Iris pigment epithelial cell (primary cell): ENCODE measurements at regions not wholly inside any gene's neighbourhood (a gene's known extent, or its start where the extent isn't known, plus 50 kb on each side); places are given as distances from the start of the nearest gene placed in this dataset.
"Not testable (repeated sequence)": the region's sequence is repeated elsewhere in the genome, so short reads cannot be mapped to it uniquely, and the experiment has no call there.

Experiments
- DNase-seq: peaks from one replicate; pipeline ENCODE4 v3.0.0-alpha.2; 2011; ENCODE audit warnings: low read depth

DNA sequence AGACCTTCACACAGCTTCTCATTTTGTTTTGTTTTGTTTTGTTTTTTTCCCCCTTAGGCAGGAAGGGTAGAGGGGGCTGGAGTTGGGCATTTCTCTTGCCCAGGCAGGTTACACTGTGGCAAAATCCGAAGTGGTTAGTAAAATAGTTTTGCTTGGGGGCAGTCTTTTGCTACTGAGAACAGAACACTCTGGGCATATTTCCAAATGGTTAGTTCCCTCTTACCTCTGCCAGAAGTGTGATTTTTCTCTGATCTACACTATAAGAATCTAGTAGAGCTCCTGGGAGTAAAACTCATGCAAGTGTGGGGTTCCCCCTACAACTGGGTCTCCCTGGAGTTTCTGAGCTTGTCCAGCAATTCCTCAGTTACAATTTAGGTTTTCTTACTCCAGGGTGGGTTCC, 61.7 kb downstream of the NPS start:
- DNase-seq = no peak

DNA sequence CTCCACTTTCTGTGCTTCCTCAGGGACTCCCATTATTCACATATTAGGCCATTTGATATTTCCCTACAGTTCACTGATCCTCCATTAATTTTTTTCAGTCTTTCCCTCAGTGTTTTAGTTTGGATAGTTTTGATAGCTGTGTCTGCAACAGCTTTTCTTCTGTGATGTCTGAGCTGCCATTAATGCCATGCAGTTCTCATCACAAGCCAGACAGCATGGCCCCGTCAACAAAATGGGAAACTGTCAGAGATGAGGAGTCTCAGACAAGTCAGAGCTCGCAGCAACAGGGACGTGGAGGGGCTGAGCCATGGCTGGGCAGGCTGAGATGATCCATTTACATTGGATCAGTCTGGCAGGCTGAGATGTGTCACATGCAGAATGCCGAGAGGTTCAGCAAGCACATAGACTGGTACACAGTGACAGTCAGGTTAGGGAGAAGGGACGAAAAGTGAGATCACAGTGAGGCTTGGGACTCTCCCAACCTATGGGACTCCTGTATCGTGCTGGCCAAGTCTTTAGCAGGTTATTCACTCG, 65.4 kb downstream of the NPS start:
- DNase-seq = no peak

DNA sequence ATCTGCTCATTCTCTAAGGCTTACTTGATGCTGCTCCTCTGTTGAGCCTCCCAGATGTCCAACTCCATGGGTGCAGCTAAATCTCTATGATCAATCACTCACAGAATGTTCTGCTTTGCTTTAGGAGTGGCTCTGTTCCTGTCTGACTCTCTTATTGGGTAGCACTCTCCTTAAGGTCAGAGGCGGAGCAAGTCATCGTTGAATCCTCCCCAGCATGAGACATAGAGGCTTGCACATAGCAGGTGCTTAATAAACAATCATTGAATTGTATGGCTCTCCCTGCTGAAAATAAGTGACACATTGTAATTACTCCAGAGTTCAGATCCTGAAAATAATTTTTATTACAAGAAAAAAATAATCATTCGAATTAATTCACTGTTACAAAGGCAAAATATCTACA, 69.7 kb downstream of the NPS start:
- no peak for DNase-seq

DNA sequence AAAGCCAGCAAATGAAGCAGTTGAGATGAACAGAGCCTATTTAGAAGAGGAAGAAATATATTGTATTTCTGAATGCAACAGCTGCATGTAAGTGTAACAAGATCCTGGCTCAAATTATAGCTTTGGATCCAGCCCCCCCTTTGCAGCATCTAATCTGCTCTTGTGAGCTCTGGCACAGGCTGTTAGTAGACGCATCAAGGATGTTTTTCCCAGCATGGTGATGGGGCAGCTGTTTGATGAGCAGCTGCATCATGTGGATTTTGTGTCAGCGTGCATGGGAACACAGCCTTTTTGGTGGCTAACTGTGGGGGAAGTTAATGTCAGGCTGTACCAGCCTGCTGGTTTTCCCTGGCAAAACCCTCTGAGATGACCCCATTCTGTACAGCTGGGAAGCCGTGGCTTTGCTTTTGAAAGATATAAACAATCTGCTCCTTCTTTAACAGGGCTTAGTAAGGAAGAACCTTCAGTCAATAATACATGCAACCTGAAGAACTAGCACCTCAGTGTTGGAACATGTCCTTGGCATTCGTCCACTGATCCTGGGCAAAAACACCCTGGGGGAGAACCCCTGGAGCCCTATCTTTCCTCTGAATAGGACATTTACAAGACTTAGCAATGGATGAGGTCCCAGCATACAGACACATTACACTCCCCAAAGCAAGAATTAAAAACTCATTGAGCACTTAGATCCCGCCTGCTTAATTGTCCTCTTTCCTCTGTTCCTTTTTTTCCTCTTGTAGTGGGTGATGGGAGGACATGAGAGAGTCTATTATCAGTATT, 70.6 kb downstream of the NPS start:
- no peak for DNase-seq

DNA sequence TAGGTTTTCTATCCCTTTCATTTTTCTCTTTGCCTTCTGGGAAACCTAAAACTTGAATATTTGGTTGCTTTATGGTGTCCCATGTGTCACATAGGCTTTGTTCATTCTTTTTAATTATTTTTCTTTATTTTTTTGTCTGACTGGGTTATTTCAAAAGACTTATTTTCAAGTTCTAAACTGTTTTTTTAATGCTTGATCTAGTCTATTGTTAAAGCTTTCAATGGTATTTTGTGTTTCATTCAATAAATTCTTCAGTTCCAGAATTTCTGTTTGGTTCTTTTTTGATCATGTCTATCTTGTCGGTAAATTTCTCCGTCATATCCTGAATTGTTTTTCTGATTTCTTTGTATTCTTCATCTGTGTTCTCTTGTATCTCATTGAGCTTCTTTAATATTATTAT, 86.8 kb downstream of the NPS start:
- no peak for DNase-seq

DNA sequence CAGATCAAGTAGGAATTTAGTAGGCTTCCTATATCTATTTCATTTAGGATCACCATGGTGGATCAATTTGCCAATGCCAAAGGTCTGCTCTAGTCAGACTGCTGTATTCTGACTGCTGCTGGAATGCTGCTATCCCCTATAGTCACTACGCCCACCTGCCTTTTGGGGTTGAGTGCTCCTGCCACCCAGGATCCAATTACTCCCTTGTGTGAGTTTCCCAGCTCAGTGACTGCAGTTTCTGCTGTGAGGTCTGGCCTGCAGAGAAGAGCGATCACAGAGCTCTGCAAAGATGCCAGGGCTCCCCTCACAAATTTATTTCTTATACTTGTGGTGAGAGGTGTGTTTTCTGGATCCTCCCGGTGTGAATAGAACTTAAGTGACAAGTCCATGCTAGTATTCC, 88.1 kb upstream of the FOXI2 start:
- DNase-seq = no peak

DNA sequence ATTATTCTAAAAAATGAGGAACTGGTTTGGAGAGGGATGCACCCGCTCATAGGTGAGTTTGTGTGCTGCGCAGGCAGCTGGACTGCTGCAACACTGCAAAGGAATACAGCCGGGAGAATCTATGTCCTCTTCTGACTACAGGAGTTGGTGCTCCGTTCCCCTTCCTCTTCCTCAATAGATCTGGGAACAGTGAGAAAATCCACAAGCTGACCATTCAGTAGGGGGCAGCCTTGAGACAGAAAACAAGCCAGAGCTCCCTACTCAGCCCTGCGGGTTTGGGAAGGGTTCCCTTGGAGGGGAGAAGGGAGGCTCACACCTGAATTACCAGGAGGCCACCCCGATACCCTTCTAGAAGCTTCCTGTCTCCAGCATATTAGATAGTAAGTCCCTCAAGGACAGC, 87.3 kb upstream of the FOXI2 start:
- DNase-seq = peak; percentile 6

DNA sequence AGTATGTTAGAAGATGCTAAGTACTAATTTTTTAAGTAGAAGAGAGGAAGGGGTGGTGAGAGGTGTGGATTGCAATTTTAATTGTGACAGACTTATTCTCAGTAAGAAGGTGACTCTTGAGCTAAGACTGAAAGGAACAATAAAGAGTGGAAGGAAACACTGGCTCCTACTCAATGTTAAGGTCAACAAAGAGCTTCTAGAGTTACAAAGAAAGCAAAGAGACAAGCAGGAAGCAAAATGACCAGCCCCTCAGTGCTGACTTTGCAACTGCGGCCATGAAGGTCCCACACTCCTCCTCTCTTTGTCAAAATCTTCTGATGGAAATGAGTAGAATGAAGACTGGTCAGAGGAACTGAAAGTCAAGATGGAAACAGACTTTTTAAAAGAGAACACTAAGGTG, 79.9 kb upstream of the FOXI2 start:
- DNase-seq = no peak

DNA sequence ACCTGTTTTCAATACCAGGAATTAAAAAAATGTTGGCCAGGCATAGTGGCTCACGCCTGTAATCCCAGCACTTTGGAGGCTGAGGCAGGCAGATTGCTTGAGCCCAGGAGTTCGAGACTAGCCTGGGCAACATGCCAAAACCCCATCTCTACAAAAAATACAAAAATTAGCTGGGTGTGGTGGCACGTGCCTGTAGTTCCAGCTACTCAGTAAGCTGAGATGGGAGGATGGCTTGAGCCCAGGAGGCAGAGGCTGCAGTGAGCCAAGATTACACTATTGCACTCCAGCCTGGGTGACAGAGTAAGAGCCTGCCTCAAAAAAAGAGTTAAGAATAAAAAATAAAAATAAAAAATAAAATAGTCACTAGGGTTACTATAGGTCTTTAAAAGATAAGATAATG, 60.6 kb upstream of the FOXI2 start:
- not testable (repeated sequence) for DNase-seq

DNA sequence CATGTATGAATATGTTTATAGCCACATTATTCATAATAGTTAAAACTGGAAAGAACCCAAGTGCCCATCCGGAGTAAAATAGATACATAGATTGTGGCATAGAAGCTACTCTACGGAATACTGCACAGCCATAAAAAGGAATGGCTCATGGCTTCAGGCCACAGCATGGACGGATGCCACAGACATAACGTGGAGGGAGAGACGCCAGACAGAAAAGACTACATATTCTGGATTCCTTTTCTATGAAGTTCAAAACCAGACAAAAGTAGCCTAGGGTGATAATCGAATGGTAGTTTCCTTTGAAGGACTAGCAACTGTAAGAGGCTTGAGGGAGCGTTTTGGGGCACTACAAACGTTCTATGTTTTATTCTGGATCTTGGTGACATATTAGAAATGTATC, 58.9 kb upstream of the FOXI2 start:
- DNase-seq = no peak

DNA sequence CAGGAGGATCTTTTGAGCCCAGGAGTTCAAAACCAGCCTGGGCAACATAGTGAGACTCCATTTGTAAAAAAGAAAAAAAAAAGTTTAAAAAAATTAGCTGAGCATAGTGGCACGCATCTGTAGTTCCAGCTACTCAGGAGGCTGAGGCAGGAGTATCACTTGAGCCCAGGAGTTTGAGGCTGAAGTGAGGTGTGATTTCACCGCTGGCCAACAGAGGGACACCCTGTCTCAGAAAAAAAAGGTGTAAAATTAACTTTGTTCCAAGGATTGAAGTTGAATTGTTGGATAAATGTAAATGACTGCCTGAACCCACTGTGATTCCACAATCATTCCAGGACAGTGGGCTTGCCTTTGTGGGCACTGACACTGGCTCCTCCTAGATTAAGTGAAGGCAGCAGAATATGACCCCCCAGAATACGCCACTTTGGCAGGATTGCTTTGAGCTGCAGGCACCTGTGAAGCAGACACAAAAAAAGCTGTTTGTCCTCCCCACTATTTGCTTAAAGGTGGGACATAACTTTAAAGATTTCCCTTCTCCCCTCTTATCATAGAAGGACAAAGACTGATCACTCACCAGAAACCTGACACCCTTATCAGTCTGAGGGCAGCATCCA, 57.2 kb upstream of the FOXI2 start:
- no peak for DNase-seq
